Transverse colon (tissue), 3 donors: ENCODE measurements at regions not wholly inside any gene's neighbourhood (a gene's known extent, or its start where the extent isn't known, plus 50 kb on each side); places are given as distances from the start of the nearest gene placed in this dataset.

Source experiments
- CTCF ChIP-seq, 5 experiments: fragments of 200-600 bp in 3 of 5; fragments of 450-650 bp in 2 of 5; sonication (generic) in 3 of 5; IDR thresholded peaks; 1 replicate in 2 of 5; 2 replicates in 3 of 5; pipeline ENCODE4 v1.5.1; 2016 to 2017; ENCODE audit warnings: antibody characterized with exemption in 5 of 5, inconsistent platforms in 3 of 5, mild to moderate bottlenecking in 2 of 5, moderate library complexity in 1 of 5
- POLR2A ChIP-seq: fragments of 450-650 bp; IDR thresholded peaks from one replicate; pipeline ENCODE4 v1.6.1; 2016; ENCODE audit warnings: antibody characterized with exemption, mild to moderate bottlenecking, moderate library complexity

- no peak for TF ChIP-seq CTCF (IDR thresholded peaks at IDR 0.05)
- no peak for TF ChIP-seq POLR2A
Observed at GRCh38 chr7:114050571-114050970, 131.8 kb upstream of the PPP1R3A start.
